HEK293 (cell line): ENCODE measurements at regions not wholly inside any gene's neighbourhood (a gene's known extent, or its start where the extent isn't known, plus 50 kb on each side); places are given as distances from the start of the nearest gene placed in this dataset.

Experiments used
- RBAK ChIP-seq: fragments of 450-650 bp; formaldehyde crosslinking; IDR thresholded peaks from 2 replicates; pipeline ENCODE4 v1.5.1; 2016; ENCODE audit warnings: missing biosample characterization, missing genetic modification characterization
- SP7 ChIP-seq: fragments of 450-650 bp; formaldehyde crosslinking; IDR thresholded peaks from 2 replicates; pipeline ENCODE4 v1.5.1; 2016; ENCODE audit warnings: missing biosample characterization, missing genetic modification characterization
- YY1 ChIP-seq: fragments of 450-650 bp; formaldehyde crosslinking; IDR thresholded peaks from 2 replicates; pipeline ENCODE4 v1.5.1; 2018; ENCODE audit warnings: missing biosample characterization, missing genetic modification characterization
- ZBTB26 ChIP-seq: fragments of 450-650 bp; formaldehyde crosslinking; optimal IDR thresholded peaks from 2 replicates; pipeline ENCODE3; 2016; ENCODE audit warnings: missing biosample characterization, mild to moderate bottlenecking, missing genetic modification characterization
- ZNF2 ChIP-seq: fragments of 450-650 bp; formaldehyde crosslinking; IDR thresholded peaks from 2 replicates; pipeline ENCODE4 v1.5.1; 2016; ENCODE audit warnings: missing biosample characterization, missing genetic modification characterization
- ZNF530 ChIP-seq: fragments of 450-650 bp; formaldehyde crosslinking; IDR thresholded peaks from 2 replicates; pipeline ENCODE4 v1.5.1; 2016; ENCODE audit warnings: low read depth, missing biosample characterization, missing genetic modification characterization
- ZNF629 ChIP-seq: fragments of 450-650 bp; formaldehyde crosslinking; IDR thresholded peaks from 2 replicates; pipeline ENCODE4 v1.5.1; 2017; ENCODE audit warnings: missing biosample characterization, missing genetic modification characterization
- TF ChIP-seq, protein P1 (sequence below): fragments of 450-650 bp; formaldehyde crosslinking; IDR thresholded peaks from 2 replicates; pipeline ENCODE4 v1.5.1; 2016; ENCODE audit warnings: missing biosample characterization, missing genetic modification characterization

GRCh38 chr7:41529831-41530230, 173.1 kb downstream of the INHBA start:
- TF ChIP-seq, protein P1, sequence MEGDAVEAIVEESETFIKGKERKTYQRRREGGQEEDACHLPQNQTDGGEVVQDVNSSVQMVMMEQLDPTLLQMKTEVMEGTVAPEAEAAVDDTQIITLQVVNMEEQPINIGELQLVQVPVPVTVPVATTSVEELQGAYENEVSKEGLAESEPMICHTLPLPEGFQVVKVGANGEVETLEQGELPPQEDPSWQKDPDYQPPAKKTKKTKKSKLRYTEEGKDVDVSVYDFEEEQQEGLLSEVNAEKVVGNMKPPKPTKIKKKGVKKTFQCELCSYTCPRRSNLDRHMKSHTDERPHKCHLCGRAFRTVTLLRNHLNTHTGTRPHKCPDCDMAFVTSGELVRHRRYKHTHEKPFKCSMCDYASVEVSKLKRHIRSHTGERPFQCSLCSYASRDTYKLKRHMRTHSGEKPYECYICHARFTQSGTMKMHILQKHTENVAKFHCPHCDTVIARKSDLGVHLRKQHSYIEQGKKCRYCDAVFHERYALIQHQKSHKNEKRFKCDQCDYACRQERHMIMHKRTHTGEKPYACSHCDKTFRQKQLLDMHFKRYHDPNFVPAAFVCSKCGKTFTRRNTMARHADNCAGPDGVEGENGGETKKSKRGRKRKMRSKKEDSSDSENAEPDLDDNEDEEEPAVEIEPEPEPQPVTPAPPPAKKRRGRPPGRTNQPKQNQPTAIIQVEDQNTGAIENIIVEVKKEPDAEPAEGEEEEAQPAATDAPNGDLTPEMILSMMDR (tag by site-specific recombination), result no peak
- TF ChIP-seq YY1 (no peak), RBAK (no peak), ZNF2 (tag by site-specific recombination) (no peak), ZNF629 (tag by site-specific recombination) (no peak), ZNF530 (no peak), ZBTB26 (no peak), SP7 (tag by site-specific recombination) (no peak)
